Vagina (tissue), 2 donors: ENCODE measurements at regions not wholly inside any gene's neighbourhood (a gene's known extent, or its start where the extent isn't known, plus 50 kb on each side); places are given as distances from the start of the nearest gene placed in this dataset.

Experiments used
- POLR2A ChIP-seq, 2 donors: fragments of 450-650 bp; IDR thresholded peaks; one replicate each; pipeline ENCODE4 v1.6.1; 2017; ENCODE audit warnings: antibody characterized with exemption in 2 of 2, mild to moderate bottlenecking in 2 of 2, moderate library complexity in 2 of 2
- TF ChIP-seq, protein P1 (sequence below), 3 experiments: fragments of 450-650 bp in 2 of 3; fragments of 200-600 bp in 1 of 3; sonication (generic) in 1 of 3; IDR thresholded peaks; one replicate each; pipeline ENCODE4 v1.5.1; 2017 to 2019; ENCODE audit warnings: antibody characterized with exemption in 3 of 3, mild to moderate bottlenecking in 2 of 3, moderate library complexity in 2 of 3

DNA sequence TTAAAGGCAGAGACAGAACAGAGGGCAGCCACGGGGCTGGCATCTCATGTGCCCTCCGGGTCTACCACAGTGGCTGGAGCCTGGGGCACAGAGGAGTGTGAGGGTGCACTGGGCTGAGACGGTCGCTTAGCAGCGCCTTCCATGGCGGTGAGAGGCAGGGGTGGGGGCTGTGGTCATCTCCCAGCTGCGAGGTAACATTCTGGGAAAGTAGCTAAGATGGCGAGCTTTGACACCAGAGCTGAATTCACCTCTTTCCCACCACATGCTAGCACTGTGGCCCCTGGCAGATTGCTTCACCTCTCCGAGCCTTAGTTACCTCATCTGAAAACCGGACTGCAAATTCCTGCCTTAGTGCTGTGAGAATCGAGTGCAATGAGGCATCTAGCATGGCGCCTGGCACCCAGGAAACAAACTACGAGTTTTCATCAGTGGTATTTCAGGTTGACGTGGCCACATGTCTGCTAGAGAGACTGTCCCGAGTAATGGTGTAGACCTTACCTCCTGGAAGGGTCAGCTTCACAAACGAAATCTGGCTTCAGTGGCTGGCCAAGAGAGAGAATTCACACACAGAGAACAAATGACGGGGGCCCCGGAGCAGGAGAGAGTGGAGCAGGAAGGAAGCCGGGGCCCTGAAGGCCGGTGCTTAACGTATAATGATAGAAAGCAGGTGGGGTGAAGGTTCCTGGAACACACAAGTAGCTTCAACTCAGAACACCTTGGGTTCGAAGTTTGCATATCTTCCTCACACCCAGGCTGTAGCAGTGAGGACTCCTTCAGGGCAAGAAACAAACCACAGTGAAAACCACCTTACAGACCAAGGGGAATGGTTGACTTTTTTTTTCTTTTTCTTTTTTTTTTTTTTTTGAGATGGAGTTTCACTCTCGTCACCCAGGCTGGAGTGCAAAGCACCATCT is 63.9 kb upstream of the RPH3AL start:
- TF ChIP-seq, protein P1, sequence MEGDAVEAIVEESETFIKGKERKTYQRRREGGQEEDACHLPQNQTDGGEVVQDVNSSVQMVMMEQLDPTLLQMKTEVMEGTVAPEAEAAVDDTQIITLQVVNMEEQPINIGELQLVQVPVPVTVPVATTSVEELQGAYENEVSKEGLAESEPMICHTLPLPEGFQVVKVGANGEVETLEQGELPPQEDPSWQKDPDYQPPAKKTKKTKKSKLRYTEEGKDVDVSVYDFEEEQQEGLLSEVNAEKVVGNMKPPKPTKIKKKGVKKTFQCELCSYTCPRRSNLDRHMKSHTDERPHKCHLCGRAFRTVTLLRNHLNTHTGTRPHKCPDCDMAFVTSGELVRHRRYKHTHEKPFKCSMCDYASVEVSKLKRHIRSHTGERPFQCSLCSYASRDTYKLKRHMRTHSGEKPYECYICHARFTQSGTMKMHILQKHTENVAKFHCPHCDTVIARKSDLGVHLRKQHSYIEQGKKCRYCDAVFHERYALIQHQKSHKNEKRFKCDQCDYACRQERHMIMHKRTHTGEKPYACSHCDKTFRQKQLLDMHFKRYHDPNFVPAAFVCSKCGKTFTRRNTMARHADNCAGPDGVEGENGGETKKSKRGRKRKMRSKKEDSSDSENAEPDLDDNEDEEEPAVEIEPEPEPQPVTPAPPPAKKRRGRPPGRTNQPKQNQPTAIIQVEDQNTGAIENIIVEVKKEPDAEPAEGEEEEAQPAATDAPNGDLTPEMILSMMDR (IDR thresholded peaks at IDR 0.05), result no peak
- TF ChIP-seq POLR2A (IDR thresholded peaks at IDR 0.05), result no peak
